NCI-H524 treated with DMSO at 0.1 percent for 48 hours (cell line): ENCODE measurements at regions not wholly inside any gene's neighbourhood (a gene's known extent, or its start where the extent isn't known, plus 50 kb on each side); places are given as distances from the start of the nearest gene placed in this dataset.
"Not testable (repeated sequence)": the region's sequence is repeated elsewhere in the genome, so short reads cannot be mapped to it uniquely, and the experiment has no call there.

Source experiments
- DNase-seq: peaks from one replicate; lab custom pipeline; 2025; lab: John Stamatoyannopoulos, UW

DNA sequence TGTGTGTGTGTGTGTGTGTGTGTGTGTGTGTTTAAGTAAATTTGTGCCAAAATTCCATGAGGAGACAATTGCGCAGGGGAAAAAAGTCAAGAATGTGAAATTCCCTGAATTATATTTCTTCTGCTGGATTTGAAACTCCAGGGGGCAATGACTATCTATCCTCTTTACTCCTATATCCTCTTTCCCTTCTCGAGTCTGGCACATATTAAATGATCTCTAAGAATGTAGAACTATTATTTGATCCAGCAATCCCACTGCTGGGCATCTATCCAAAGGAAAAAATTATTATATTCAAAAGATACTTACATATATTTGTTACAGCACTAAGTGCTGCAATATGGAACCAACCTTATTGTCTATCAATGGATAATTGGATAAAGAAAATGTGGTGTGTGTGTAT lies 350.1 kb upstream of the ADAMTS9 start:
- DNase-seq, result no peak

DNA sequence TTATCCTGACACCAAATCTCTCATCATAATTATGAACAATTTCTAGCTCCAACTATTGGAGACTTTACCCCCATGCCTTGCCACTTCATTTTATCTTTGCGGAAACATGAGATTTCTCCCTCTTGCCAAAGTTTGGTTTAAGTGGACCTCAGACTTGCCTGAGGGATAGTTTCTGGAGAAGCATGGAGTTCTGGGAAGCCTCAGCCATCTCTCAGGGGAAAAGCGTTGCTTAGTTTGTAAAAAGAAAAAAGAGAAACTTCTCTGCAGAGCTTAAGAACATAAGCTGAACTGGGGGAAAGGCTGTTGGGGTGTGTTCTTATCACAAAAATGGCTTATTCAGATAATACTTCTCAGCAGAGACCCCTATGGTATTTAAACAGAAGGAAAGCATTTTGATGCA lies 347.4 kb upstream of the ADAMTS9 start:
- DNase-seq, result no peak

- no peak for DNase-seq
Measured at GRCh38 chr3:65033576-65033975, 345.8 kb upstream of the ADAMTS9 start.

DNA sequence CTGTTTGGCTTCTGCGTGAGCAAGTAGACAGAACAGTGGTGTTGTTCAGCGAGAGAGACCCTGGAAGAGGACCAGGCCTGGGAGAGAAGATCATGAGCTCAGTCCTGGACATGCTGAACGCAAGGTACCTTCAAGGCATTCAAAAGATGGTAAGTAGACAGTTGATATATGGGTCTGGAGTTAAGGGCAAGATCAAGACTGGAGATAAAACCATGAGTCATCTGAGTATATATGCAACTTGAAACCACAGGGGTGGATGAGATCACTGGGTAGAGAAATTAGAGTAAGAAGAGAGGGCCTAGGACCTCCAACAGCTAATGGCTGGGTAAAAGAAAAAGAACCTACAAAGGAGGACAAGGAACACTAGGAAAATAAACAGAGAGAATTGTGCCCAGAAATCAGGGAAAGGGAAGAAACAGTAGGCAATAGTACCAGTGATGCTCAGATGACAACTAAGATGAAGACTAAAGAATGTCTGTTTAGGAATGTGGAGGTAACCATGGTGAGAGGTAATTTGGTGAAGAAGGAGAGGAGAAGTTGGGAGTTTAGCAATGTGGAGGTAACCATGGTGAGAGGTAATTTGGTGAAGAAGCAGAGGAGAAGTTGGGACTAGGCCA lies 343.2 kb upstream of the ADAMTS9 start:
- DNase-seq, result no peak

DNA sequence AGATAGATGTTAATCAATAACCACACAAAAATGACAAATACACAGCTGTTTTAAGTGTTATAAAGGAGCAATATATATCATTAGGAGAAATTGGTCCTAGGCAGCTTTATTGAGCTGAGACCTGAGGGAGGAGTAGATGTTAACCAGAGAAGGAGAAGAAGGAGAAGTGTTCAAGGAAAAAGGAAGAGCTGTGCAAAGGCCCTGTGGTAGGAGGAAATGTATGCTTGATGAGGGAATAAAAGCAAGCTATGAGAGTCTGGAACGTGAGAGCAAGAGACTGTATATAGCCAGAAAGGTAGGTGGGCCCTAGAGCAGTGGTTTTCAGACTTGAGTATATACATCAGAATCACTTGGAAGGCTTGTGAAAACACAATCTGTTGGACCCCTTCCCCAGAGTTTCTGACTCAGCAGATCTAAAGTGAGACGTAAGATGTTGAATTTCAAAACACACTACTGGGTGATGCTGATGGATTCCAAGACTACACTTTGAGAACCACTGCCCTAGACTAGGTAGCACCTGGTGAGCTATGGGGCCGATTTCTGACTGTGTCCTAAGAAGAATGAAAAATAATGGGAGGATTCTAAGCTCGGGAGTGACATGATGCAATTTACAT lies 342.3 kb upstream of the ADAMTS9 start:
- DNase-seq, result no peak

DNA sequence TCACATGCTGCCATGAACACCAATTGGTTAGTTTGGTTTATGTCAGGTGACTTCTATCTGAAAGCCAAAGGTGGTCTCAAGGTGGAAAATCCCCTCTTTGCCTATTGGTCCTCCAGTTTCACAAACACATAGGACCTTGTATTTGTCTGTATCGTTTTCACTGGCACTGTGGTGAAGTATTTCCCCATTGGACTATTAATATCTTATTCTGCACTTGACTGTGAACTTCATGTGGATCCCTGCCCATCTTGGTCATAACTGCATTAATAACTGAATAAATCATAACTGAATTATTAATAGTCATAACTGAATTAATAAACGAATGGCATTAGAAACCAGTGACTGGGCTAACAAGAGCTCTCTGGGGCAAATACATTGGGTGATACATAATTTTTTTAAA lies 341.3 kb upstream of the ADAMTS9 start:
- DNase-seq, result no peak

DNA sequence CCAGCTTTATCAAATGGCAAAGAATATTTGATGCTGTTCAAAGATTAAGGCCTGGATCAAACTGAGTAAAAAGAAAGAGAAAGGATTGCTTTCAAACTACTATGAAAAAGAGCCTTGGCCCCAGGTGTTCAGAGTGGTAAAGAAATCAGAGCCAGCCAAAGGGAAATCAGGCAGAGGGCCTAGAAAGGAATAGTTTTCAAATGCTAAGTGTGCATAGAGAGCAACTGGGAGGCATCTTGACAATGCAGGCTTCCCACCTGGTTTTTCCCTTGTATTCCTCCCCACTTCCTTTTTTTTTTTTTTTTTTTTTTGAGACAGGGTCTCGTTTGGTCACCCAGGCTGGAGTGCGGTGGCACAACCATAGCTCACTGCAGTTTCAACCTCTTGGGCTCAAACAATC lies 340.2 kb upstream of the ADAMTS9 start:
- no peak for DNase-seq

GRCh38 chr3:65027335-65027734 lies 339.5 kb upstream of the ADAMTS9 start:
- no peak for DNase-seq

DNA sequence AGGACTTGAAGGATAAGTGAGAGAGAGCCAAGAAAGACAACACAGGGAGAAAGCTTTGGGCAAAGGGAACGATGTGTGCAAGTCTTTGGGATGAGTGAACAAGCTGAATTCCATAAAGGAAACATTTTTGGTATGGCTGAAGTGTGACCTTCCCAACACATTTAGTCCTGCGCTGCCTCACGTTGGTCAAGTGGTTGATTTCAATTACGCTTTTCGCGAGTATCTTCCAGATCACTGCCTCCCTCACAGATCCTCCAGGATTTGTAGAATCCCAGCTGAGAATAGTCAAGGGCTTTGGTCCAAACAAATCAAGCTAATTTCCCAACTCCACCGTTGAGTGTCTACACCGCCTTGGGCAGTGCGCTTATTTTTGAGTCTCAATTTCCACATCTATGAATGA lies 338.4 kb upstream of the ADAMTS9 start:
- no peak for DNase-seq

GRCh38 chr3:65024148-65024547 lies 336.3 kb upstream of the ADAMTS9 start:
- no peak for DNase-seq

GRCh38 chr3:65020281-65021160 lies 332.7 kb upstream of the ADAMTS9 start:
- no peak for DNase-seq

DNA sequence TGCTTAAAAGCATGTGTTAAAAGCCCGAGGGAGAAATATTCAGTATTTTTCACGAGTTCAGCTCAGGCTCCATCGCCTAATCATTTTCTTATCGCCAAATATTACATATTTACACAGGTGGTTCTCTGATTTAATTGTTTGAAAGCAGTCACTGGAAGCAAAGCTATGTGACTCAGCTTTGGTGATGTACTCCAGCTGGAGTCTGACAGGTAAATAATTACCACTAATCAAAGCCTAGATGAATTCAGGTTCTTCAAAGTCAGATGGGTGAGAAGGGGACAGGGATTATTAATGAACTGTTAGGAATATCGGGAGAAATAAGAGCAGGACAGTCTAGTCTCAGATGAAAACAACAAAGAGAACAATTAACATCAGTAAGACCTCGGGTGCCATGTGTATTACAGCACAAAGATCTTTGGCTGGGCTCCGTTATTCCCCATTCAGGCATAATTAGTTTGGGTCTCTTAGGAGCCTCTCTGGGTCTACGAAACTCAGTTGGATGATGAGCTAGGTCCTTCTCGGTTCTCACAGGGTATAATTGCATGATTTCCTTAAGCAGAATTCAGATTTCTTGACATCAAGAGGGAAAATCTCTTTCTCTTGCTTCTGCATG lies 331.7 kb upstream of the ADAMTS9 start:
- no peak for DNase-seq

DNA sequence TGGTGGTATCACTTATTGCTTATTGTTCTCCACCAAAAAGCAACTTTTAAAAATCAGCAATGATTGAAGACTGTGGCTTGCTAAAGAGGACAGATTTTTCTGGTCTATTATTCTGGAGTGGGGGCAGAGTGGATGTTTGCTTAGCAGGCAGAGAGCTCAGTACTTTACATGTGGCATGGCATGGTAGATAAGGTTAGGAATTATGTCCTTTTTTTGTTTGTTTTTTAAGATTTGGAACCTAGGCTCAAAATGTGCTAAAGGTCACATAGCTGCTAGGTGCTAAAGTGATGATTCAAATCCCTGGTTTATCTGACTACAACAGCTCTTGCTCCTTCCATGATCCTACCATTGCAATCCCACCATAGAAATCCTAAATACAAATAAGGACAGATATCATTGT lies 331.0 kb upstream of the ADAMTS9 start:
- DNase-seq, result no peak

- no peak for DNase-seq
Measured at GRCh38 chr3:65017359-65017758, 329.6 kb upstream of the ADAMTS9 start.

- no peak for DNase-seq
Measured at GRCh38 chr3:65015711-65016110, 327.9 kb upstream of the ADAMTS9 start.

GRCh38 chr3:65013053-65013452 lies 325.3 kb upstream of the ADAMTS9 start:
- DNase-seq, result no peak

- no peak for DNase-seq
Measured at GRCh38 chr3:65006300-65006739, 318.5 kb upstream of the ADAMTS9 start.

DNA sequence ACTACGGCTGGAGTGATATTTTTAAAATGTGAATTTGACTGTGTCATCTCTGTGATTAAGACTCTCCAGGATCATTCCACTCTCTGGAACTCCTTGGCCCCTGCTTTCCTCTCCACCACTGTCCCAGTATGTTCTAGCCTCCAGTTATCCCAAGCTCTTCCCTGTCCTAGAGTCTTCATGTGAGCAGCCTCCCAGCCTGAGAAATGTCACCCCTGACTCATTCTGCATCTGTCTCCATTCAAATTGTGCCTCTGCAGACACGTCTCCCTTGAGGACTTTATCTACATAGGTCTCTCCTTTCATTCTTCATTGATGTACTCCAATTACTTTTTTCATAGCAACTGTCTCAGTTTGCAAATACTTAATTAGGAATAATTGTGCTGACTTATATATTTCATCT lies 317.7 kb upstream of the ADAMTS9 start:
- DNase-seq, result no peak

- DNase-seq, result no peak
Measured at GRCh38 chr3:65004795-65005295, 317.0 kb upstream of the ADAMTS9 start.

DNA sequence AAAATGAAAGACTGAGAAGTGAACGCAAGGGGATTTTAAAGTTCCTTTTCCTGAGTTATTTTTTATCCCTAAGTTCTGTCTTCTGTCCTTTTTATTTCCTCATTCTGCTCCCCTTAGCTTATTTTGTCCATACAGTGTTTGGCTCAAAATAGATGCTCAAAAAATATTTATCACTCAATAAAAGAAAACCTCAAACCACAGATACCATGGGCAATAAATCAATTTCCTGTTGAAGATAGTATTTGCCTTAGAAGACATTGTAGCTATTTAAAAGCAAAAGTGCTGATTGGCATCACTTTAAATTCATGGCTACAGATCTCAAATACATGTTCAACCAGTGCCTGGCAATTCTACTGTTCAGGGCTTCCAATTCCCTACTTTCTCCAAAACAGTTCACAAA lies 316.5 kb upstream of the ADAMTS9 start:
- DNase-seq, result no peak

DNA sequence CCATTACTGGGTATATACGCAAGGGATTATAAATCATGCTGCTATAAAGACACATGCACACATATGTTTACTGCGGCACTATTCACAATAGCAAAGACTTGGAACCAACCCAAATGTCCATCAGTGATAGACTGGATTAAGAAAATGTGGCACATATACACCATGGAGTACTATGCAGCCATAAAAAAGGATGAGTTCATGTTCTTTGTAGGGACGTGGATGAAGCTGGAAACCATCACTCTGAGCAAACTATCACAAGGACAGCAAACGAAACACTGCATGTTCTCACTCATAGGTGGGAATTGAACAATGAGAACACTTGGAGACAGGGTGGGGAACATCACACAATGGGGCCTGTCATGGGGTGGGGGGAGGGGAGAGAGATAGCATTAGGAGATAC lies 313.3 kb upstream of the ADAMTS9 start:
- not testable (repeated sequence) for DNase-seq

- no peak for DNase-seq
Measured at GRCh38 chr3:64998317-64998716, 310.5 kb upstream of the ADAMTS9 start.
